Posterior cingulate gyrus (tissue), 11 donors: ENCODE measurements at regions not wholly inside any gene's neighbourhood (a gene's known extent, or its start where the extent isn't known, plus 50 kb on each side); places are given as distances from the start of the nearest gene placed in this dataset.

Experiments
- DNase-seq, 10 donors: peaks; one replicate each; pipeline versions ENCODE4 v3.0.0 to v3.0.0-alpha.2; 2020 to 2021; ENCODE audit warnings: mixed read lengths in 3 of 10
- intact Hi-C: fragments of 100-400 bp; cut with DNase I; formaldehyde crosslinking; loops from one replicate; pipeline ENCODE4 v1.15.1; 2023

GRCh38 chr13:50675651-50676050 lies 167.8 kb downstream of the DLEU7 start:
- intact Hi-C loops, result no loop called here
- DNase-seq, result peak in 1 of 10 donors; percentile 65

- no peak for DNase-seq
- intact Hi-C loops, result no loop called here
These were observed 166.9 kb downstream of the DLEU7 start for GRCh38 chr13:50676602-50677001.

GRCh38 chr13:50677258-50677657 lies 166.2 kb downstream of the DLEU7 start:
- intact Hi-C loops, result no loop called here
- no peak for DNase-seq

GRCh38 chr13:50677687-50678463 lies 165.6 kb downstream of the DLEU7 start:
- DNase-seq, result peak in 8 of 10 donors; percentile 22 to 92 (median 70)
- intact Hi-C loops, result no loop called here

- no peak for DNase-seq
- intact Hi-C loops, result no loop called here
These were observed 164.9 kb downstream of the DLEU7 start for GRCh38 chr13:50678464-50679162.

- intact Hi-C loops, result no loop called here
- DNase-seq, result no peak
These were observed 164.2 kb downstream of the DLEU7 start for GRCh38 chr13:50679321-50679720.

- no peak for DNase-seq
- intact Hi-C loops, result loop anchor here (5.0 to 10.0 kb wide), 2 partner anchors 123 to 230 kb away; no protein-coding TSS in a partner anchor
These were observed 161.5 kb downstream of the DLEU7 start for GRCh38 chr13:50682002-50682401.

GRCh38 chr13:50682966-50683365 lies 160.5 kb downstream of the DLEU7 start:
- intact Hi-C loops, result loop anchor here (5.0 to 10.0 kb wide), 2 partner anchors 122 to 229 kb away; no protein-coding TSS in a partner anchor
- DNase-seq, result no peak

GRCh38 chr13:50684366-50684765 lies 159.1 kb downstream of the DLEU7 start:
- DNase-seq, result peak in 1 of 10 donors; percentile 77
- intact Hi-C loops, result loop anchor here (5.0 to 10.0 kb wide), 2 partner anchors 120 to 228 kb away; no protein-coding TSS in a partner anchor

GRCh38 chr13:50685491-50685890 lies 158.0 kb downstream of the DLEU7 start:
- intact Hi-C loops, result loop anchor here (10.0 kb wide), 1 partner anchor 119 kb away; no protein-coding TSS in a partner anchor
- DNase-seq, result peak in 9 of 10 donors; percentile 42 to 94 (median 83)

- intact Hi-C loops, result loop anchor here (10.0 kb wide), 1 partner anchor 119 kb away; no protein-coding TSS in a partner anchor
- no peak for DNase-seq
These were observed 157.5 kb downstream of the DLEU7 start for GRCh38 chr13:50685956-50686355.

- intact Hi-C loops, result loop anchor here (10.0 kb wide), 1 partner anchor 118 kb away; no protein-coding TSS in a partner anchor
- DNase-seq, result no peak
These were observed 156.9 kb downstream of the DLEU7 start for GRCh38 chr13:50686551-50686950.

GRCh38 chr13:50687545-50687944 lies 155.9 kb downstream of the DLEU7 start:
- intact Hi-C loops, result loop anchor here (10.0 kb wide), 1 partner anchor 117 kb away; no protein-coding TSS in a partner anchor
- no peak for DNase-seq

- DNase-seq, result no peak
- intact Hi-C loops, result no loop called here
These were observed 153.5 kb downstream of the DLEU7 start for GRCh38 chr13:50690006-50690405.

- no peak for DNase-seq
- intact Hi-C loops, result no loop called here
These were observed 152.3 kb downstream of the DLEU7 start for GRCh38 chr13:50691176-50691680.

GRCh38 chr13:50691681-50692263 lies 151.7 kb downstream of the DLEU7 start:
- intact Hi-C loops, result no loop called here

GRCh38 chr13:50692396-50692915 lies 151.0 kb downstream of the DLEU7 start:
- DNase-seq, result no peak
- intact Hi-C loops, result no loop called here

More at GRCh38 chr13:50691681-50692263, 151.7 kb downstream of the DLEU7 start:
- DNase-seq, result no peak

GRCh38 chr13:50693727-50694126 lies 149.8 kb downstream of the DLEU7 start:
- DNase-seq, result no peak
- intact Hi-C loops, result no loop called here

GRCh38 chr13:50697746-50698539 lies 145.5 kb downstream of the DLEU7 start:
- intact Hi-C loops, result no loop called here
- DNase-seq, result no peak
